SU-DHL-6 (cell line): ENCODE measurements at regions not wholly inside any gene's neighbourhood (a gene's known extent, or its start where the extent isn't known, plus 50 kb on each side); places are given as distances from the start of the nearest gene placed in this dataset.

Experiments
- EZH2phosphoT487 ChIP-seq: fragments of 200-600 bp; sonication (generic), shearing (Covaris generic); conservative IDR thresholded peaks from 2 replicates; pipeline ENCODE4 v1.6.1; 2018; ENCODE audit warnings: mild to moderate bottlenecking, antibody characterized with exemption, low read length, moderate library complexity, mixed read lengths
- TF ChIP-seq, protein P1 (sequence below): fragments of 200-600 bp; sonication (generic); IDR thresholded peaks from one replicate; pipeline ENCODE4 v1.5.1; 2017; ENCODE audit warnings: antibody characterized with exemption, mild to moderate bottlenecking, low read length, moderate library complexity; ENCODE audit not compliant: insufficient read depth, poor library complexity, severe bottlenecking

- TF ChIP-seq, protein P1, sequence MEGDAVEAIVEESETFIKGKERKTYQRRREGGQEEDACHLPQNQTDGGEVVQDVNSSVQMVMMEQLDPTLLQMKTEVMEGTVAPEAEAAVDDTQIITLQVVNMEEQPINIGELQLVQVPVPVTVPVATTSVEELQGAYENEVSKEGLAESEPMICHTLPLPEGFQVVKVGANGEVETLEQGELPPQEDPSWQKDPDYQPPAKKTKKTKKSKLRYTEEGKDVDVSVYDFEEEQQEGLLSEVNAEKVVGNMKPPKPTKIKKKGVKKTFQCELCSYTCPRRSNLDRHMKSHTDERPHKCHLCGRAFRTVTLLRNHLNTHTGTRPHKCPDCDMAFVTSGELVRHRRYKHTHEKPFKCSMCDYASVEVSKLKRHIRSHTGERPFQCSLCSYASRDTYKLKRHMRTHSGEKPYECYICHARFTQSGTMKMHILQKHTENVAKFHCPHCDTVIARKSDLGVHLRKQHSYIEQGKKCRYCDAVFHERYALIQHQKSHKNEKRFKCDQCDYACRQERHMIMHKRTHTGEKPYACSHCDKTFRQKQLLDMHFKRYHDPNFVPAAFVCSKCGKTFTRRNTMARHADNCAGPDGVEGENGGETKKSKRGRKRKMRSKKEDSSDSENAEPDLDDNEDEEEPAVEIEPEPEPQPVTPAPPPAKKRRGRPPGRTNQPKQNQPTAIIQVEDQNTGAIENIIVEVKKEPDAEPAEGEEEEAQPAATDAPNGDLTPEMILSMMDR = no peak
- TF ChIP-seq EZH2phosphoT487 = no peak
Observed at GRCh38 chr2:862355-862687, 88.3 kb upstream of the SNTG2 start.
